HFF-Myc (cell line): ENCODE measurements at regions not wholly inside any gene's neighbourhood (a gene's known extent, or its start where the extent isn't known, plus 50 kb on each side); places are given as distances from the start of the nearest gene placed in this dataset.

Experiments
- DNase-seq: peaks from one replicate; pipeline ENCODE4 v3.0.0-alpha.2; 2011; ENCODE audit warnings: low read depth; ENCODE audit errors: extremely low read depth
- H3K4me3 ChIP-seq: replicated peaks from 2 replicates; pipeline ENCODE4 v1.5.1; 2011; ENCODE audit warnings: low read depth, mild to moderate bottlenecking, control low read depth, low read length
- CTCF ChIP-seq: IDR thresholded peaks from 2 replicates; pipeline ENCODE4 v1.5.1; 2012; ENCODE audit warnings: mild to moderate bottlenecking, low read depth, low read length, control low read depth; ENCODE audit errors: missing control alignments

GRCh38 chr5:37975531-37975930, 135.7 kb upstream of the GDNF start:
- H3K4me3 ChIP-seq = no peak overlapping the region
- TF ChIP-seq CTCF = no peak
- DNase-seq = no peak

GRCh38 chr5:37971483-37972024, 131.7 kb upstream of the GDNF start:
- H3K4me3 ChIP-seq = no peak overlapping the region
- TF ChIP-seq CTCF = no peak
- no peak for DNase-seq

- no peak for DNase-seq
- no peak for TF ChIP-seq CTCF
- no peak overlapping the region for H3K4me3 ChIP-seq
These were observed 127.0 kb upstream of the GDNF start for GRCh38 chr5:37966871-37967270.

GRCh38 chr5:37966291-37966690, 126.5 kb upstream of the GDNF start:
- H3K4me3 ChIP-seq = no peak overlapping the region
- no peak for DNase-seq
- TF ChIP-seq CTCF = no peak

- TF ChIP-seq CTCF = no peak
- no peak overlapping the region for H3K4me3 ChIP-seq
- DNase-seq = no peak
These were observed 122.5 kb upstream of the GDNF start for GRCh38 chr5:37962389-37962788.

- H3K4me3 ChIP-seq = no peak overlapping the region
- DNase-seq = no peak
- TF ChIP-seq CTCF = no peak
These were observed 117.4 kb upstream of the GDNF start for GRCh38 chr5:37957218-37957617.

GRCh38 chr5:37955748-37956147, 115.9 kb upstream of the GDNF start:
- no peak for TF ChIP-seq CTCF
- no peak overlapping the region for H3K4me3 ChIP-seq
- no peak for DNase-seq
